ENCODE measurements at regions not wholly inside any gene's neighbourhood (a gene's known extent, or its start where the extent isn't known, plus 50 kb on each side); places are given as distances from the start of the nearest gene placed in this dataset.
A peak's percentile ranks its signal among the peaks of the same experiment; 100 is the strongest.
"Not testable (repeated sequence)": the region's sequence is repeated elsewhere in the genome, so short reads cannot be mapped to it uniquely, and the experiment has no call there.

DNA sequence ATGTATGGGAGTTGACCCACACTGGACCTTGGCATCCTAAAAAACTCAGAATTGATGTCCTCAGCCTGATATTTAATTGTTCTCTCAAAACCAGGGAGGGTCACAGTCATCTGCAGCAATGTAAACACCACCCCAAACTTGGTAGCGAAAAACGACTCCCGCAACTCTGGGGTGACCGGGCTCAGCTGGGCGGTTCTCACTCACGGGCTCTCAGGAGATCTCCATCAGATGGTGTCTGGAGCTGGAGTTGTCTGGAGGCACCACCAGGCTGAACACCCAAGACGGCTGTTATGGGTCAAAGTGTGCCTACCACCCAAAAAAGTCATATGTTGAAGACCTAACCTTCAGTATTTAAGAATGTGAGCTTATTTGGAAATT, 50.9 kb upstream of the NXT1 start:
- DNase-seq, result no peak

DNA sequence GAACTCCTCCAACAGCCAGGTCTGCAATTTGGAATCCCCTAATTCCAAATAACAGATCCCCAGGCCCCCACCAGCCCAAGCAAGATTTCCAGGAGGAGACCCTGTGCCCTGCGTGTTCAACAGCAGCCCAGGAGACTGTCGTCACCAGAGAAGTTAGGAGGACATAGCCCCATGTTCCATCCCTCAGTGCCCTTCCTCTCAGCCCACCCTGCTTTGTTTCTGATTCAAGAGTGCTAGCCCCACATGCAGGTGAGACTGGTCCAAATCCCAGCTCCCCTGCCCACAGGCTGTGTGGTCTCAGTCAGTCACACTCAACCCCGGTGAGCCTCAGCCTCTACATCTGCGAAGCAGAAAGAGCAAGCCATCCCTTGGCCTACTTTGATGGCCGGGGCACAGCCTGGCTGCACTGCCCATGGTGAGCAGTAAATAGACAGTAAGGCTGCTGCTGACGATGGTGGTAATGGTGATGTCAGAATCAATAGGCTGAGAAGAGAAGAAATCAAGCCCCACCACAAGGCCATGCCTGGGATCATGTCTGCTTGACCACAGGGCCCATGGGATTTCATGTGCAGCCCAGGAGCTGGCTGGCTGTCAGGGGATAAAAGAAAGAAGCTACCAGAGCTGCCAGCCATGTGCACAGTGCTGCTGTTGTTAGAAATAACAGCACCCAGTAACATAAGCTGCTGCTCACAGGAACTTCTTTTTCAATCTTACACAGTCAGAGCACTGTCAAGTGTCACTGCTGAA, 51.5 kb upstream of the NXT1 start:
- DNase-seq, result no peak

DNA sequence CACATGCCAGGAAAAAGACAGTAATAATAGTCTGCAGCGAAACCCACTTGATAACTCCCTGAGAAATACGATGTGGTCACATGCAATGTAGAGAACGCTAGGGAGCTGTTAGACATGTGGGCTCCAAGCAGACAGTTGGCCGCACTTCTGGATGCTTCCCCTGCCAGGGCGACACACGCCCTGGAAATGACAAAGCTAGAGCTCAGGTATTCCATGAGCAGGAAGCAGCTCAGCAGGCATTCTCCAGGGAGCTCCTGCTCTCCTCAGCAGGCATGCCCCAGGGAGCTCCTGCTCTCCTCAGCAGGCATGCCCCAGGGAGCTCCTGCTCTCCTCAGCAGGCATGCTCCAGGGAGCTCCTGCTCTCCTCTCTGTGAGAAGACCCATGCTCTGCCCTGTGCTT, 52.4 kb upstream of the NXT1 start:
- peak in 1 of 2 experiments; percentile 10 for DNase-seq

DNA sequence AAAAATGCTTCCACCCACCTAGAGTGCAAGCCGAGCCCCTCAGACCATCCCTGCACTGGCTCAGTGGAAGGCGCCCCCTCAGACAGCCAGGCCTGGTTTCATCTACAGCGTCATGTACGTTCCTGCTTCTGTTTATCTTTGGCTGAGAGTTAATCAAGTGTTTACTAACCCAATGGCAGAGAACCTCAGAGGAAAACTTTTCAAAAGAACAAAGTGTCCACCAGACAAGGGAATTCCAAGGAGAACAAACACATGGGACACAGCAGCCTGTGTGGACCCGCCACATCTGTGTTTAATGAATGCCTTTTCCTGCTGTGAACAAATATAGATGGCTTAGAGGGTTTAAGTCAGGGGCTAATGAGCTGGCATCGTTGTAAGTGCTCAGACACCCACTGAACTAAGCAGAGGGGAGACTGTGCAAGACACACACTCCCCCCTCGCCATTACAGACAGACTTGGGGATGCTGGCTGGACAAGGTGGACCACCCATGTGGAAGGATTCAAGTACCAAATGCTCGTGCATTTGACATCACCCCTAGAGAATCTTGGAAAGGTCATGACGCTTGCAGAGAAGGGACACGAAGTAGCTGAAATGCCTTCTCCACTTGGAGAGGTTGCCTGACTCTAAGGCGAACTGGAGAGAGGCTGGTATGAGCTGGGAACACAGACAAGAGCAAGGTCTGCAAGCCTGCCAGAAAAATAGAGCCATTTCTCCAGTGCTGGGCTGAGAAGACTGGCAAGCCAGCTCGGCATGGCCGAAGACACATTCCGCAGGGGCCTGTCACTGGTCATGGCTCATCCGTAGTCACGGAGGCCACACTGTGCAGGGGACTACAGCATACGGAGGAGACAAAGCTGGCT, 53.5 kb upstream of the NXT1 start:
- DNase-seq, result no peak

DNA sequence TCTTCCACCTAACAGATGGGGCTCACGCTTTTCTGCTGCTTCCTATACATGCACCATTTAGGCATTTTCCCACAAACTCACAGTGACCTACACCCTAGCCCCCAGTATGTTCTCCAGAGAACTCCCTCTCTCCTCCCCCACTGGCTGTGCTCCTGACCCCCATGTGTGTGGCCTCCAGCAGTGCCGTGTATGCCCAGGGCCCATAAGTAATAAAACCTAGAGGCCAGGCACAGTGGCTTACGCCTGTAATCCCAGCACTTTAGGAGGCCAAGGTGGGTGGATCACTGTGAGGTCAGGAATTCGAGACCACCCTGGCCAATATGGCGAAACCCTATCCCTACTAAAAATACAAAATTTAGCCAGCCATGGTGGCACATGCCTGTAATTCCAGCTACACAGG, 54.7 kb upstream of the NXT1 start:
- DNase-seq, result no peak

DNA sequence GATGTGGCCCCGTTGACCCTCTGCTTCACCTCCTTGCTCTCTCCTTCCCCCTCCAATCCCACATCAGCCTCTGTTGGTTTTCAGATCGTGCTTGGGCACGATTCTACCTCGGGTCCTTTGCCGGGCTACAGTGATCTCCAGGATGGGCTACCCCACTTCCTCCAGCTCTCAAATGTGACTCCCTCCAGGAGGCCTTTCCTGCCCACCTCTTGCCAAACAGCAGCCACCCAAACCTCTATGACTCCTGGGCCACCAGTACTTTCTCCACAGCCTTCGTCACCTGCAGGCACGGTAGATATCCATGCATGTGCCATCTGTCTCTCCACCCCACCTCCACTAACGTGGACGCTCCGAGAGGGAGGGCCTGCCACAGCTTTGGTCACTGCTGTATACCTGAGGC, 55.9 kb upstream of the NXT1 start:
- DNase-seq, result no peak

DNA sequence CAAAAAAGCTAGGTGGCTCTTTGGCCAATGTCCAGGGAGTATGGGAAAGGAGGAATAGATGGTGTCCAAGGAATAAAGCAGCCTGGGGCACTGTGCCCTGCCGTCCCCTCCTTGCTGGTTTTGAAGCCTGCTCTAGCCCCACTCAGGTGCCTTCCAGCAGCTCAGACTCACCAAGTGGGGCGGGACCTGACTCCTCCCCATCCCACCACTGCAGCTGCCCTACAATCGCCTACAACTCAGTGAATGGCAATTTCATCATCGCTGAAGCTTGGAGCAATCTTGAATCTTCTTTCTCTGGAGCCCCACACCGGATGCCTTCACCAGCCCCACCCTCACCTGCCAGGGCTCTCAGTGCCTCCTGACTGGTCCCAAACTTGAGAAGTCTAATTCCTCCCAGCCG, 56.4 kb upstream of the NXT1 start:
- no peak for DNase-seq

DNA sequence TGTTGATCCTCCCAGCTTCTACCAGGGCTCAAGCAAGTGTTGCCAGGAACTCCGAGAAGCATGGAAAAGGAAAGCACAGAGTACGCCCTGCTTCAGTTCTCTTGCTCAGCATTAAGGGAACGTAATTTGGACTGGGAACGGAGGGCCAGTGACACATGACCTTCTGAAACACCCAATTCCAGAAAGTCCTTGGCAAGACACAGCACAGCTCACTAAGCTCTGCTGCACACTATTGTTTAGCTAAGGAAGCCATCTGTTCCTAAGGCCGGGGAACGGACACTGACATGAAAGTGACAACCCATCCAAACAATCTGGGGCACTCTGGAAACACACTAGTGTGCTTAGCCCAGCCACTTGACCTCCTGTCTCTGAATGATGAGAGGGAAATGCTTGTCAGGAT, 56.9 kb upstream of the NXT1 start:
- DNase-seq, result no peak

DNA sequence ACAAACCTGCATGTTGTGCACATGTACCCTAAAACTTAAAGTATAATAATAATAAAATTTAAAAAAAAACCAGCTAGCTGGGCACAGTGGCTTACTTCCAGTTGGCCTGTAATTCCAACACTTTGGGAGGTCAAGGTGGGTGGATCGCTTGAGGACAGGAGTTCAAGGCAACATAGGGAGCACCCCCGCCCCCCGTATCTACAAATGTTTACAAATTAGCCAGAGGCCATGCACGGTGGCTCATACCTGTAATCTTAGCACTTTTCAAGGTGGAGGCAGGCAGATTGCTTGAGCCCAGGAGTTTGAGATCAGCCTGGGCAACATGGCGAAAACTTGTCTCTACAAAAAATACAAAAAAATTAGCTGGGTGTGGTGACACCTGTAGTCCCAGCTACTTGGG, 58.3 kb upstream of the NXT1 start:
- not testable (repeated sequence) for DNase-seq

DNA sequence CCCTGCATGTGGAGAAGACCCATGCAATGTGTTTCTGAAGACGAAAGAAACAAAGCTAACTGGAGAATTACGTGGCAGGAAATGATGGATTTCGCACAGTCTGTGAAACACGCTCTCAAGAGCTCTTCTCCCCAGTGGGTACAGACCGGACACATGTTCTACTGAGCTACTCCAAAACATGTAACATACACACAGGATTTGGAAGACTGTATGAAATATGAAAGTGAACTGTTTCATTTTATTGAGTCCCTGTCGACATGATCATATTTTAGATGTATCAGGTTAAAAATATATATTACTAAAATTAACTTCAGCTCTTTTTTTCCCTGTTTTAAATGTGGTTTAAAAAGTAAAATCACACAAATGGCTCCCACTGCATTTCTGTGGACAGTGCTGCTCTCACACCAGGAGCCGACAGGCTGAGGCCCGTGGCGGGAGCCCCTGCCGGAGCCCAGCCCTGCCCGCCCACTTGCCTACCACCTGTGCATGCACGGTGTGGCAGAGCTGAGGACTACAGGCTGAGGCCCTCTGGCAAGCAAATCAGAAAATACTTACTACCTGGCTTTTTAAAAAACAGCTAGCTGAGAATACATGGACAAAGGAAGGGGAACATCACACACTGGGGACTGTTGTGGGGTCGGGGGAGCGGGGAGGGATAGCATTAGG, 58.9 kb upstream of the NXT1 start:
- no peak for DNase-seq

DNA sequence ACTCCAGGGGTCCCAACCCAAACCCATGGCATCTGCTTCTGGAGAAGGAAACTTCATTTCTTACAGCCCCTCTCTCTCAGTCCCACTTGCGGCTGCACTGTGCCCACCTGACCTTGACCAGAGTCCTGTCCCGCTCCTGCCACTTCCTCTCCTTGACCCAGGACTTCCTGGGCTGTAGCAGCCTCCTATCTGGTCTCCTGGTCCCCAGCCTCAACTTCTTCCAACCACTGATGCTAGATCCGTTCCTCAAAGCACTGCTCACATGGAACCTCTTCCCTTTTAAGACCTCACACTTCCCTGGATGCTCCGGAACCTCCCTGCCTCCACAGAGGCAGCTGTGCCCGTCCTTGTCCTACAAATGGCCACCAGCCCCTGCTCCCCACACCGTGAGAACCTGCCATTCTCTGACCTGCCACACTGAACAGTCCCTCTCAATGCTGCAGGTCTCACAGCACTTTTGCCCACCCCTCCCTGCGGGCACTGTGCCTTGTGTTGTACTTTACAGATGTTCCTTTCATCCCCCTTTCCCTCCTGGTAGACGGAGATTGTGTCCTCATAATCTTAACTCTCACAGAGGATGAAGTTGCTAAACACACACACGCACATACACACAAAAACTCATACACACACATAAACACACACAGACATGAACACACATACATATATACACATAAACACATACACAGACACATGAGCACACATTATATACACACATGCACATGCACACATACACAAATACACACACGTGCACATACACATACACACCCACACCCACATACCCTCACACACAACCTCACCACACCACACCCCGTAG, 59.6 kb upstream of the NXT1 start:
- DNase-seq, result no peak

DNA sequence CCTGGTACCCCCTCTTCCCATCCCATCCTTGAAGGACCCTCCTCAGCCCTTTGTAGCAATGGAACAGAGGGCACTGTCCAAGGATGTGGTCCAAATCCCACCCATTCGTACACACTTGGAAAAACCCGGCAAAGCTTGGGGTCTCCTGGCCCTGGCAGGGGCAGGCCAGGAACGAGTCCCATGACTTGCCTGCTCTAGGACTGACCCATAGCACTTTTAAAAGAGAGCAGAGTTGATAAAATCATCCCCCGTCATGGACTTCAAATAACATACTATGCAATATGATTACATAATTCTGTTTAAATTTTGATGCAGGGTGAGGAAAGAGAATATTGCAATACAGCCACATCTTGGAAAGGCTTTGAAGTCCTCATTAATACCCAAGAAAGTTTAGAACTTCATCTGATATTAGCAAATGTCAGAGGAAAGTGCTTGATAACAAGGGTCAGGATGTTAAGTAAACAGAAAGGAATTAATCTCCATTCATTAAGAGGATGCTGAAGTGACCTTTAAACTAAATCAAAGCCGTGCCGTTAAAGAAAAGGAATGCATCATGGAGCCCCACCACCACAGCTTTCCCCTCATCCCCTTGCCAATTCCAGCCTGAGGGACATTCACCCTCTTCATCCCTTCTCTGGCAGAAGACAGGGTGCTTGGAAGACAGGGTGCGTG, 60.7 kb upstream of the NXT1 start:
- DNase-seq, result no peak

DNA sequence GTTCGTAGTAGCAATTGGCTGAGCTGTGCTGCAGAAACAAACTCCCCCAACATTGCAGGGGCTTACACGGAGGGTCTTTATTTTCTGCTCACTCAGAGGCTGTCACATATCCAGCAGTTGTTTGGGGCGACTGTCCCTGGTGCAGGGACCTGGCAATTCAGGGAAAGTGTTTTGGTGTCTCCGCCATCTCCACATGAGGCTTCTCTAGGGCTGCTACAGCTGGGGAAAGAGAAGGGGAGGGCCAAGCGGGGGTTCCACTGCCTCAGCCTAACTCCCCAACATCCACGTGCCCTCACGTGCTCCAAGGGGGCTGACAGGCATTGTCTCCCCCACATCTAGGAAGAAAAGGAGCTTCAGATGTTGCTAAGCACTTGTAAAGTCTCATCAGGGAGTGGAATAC, 61.3 kb upstream of the NXT1 start:
- no peak for DNase-seq

DNA sequence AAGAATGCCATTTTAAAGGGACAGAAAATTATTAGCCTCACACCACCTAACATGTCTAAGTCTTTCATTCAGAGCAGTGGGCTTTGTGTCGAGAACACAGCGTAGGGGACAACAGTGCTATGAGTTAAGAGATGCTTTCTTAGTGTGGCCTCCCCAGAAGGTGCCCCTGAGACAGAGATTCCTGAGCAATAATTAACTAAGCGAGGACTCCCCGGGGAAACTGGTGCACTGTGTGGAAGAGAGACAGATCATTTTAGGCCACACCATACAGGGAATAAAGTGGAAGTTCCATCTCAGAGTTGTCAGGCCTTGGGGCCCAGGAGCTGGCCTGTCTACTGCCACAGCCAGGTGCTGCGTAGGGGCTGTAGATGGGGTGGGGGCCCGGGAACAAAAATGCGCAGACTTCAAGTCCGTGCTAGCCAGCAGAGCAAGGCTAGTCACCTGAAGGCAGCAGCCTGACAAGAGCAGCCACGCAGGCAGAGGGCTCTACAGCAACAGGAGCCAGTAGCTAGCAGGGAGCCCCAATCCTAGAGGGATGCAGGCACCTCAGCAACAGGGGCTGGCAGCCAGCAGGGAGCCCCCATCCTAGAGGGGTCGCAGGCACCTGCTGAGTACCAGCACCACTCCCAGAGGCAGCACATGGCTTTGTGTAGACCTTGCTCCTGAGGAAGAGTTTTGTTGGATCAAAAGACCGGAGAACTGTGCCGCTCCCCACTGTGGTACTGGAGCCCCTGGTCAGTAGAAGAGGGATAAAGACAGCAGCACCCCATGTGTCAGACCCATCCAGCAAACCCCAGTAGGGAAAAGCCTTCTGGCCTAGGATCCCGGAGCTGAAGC, 63.0 kb upstream of the NXT1 start:
- no peak for DNase-seq

DNA sequence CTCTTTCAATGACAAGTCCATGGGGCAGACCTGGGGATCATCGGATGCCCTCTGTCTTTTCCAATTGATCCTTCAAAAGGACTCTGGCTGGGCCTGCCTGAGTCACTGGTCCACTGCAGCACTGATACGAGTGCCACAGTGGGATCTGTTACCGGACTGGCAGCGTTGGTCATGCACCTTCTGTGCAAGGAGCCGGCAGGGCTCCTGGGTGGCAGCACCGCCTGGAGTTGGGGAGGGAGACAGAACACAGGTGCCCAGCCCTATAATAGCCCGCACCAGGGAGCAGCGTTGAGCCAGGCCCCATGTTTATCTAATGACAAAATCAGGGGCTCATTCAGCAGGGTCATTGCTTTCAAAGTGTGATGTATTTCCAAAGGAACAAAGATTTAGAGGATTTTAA, 64.2 kb upstream of the NXT1 start:
- DNase-seq, result no peak

DNA sequence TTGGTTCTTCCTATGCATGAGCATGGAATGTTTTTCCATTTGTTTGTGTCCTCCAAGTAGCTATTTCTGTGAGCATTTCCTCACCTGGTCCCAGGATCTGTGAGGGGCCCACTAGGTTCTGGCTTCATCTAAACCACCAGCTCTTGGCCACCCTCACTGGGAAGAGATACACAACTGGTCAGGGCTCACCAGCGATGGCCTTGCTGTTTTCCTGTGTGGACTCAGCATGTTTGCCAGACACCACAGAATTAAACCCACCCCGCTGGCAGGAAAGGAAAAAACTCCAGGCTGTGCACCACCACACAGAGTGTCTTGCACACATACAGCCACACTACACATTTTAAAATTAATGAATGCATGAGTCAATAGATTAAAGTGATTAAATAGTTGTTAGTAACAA, 65.1 kb upstream of the NXT1 start:
- no peak for DNase-seq

DNA sequence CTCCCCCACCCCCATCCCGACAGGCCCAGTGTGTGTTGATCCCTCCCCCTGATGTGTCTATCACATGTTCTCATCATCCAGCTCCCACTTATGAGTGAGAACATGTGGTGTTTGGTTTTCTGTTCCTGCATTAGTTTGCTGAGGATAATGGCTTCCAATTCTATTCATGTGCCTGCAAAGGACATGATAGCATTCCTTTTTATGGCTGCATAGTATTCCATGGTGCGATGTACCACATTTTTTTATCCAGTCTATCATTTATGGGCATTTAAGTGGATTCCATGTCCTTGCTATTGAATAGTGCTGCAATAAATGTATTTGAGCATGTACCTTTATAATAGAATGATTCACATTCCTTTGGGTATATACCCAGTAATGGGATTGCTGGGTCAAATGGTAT, 66.6 kb upstream of the NXT1 start:
- no peak for DNase-seq

DNA sequence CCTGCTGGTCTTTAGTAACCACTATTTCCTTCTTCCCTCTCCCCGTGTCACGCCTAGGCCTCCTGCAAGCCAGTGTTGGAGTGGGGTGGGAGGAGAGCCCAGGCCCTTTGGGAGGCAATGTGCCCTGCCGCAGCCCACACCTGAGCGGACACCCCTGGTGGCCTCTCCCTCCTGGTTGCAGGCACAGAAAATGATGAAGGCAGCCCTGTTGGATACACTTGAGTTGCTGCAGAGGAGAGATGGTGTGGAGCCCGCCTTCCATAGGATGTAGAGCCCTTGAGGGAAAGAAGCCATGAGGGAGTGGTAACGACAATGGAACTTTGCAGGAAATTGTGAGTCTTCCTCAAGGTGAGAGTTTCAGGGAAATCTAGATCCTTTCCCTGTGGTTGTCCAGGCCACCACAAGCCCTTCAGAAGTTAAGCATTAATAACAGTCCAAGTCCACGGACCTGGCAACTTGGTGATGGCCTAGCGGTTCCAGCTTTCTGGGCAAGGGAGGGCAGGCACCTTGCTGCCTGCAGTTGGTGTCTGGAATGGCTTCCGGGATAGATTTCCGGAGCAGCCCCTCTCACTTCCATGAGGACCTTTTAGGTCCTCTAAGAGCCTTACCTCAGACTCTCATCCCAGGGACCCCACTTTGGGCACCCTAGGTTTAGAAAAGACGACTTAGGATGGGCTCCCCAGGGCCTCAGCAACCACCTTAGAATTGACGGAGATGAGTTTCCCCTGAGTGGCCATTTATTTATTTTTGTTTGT, 67.3 kb upstream of the NXT1 start:
- no peak for DNase-seq

DNA sequence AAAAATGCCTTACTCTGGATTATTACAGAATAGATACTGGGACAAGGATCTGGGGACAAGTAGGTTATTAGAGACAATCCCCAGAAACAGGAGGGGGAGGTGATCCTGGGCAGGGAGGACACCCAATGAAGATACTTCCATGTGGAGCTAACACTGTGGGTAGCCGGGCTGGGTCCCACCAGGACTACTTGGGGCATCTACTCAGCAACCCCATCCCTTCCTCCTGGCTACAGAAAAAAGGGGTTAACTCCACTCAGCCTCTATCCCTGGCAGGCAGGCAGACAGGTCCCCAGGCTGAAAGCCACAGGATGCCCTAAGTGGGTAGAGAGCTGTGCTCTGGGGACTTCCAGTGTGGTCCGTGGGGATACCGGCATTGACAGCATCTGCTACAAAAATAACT, 68.0 kb upstream of the NXT1 start:
- no peak for DNase-seq

DNA sequence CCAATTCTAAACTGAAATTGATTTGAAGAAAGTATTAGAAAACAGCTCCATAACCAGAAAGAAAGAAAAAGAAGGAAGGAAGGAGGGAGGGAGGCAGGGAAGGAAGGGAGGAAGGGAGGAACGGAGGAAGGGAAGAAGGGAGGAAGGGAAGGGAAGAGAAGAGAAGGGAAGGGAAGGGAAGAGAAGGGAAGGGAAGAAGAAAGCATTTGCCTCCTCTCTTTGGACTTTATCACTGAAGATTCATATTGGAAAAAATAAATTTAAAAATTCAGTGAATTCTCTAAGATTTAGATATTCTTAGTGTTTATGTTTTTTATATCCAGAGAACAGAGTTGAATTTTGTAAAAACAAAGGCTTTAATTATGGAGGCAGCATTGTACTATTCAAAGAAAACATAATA, 68.5 kb upstream of the NXT1 start:
- no peak for DNase-seq

DNA sequence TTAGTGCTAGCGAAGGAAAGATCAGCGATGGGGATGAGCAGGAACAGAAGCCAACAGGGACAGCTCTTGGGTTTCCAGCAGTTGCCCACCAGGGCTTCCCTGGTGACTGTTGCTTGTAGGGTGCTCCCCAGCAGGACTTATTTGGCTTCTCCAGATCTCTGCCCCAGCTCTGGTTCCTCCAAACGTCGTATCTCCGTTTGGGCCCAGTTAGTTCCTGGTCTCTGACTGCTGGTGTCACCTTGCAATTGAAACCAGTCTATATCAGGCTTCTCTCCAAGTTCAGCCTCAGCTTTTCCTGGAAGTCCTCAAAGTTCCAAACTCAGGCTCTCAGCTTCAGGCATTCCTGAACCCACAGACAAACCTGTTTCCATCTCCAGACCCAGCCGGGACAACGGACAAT, 70.8 kb upstream of the NXT1 start:
- no peak for DNase-seq

Data from NCI-H2081 (cell line).